CD4-positive, alpha-beta memory T cell (primary cell): ENCODE measurements at regions not wholly inside any gene's neighbourhood (a gene's known extent, or its start where the extent isn't known, plus 50 kb on each side); places are given as distances from the start of the nearest gene placed in this dataset.

Experiments used
- CTCF ChIA-PET: fragments of 350-600 bp; sonication (Branson Sonifier 250); formaldehyde crosslinking; loops from one replicate; lab custom pipeline; 2021; ENCODE audit warnings: inconsistent platforms; ENCODE audit not compliant: partially characterized antibody; lab: Charles Lee
- POLR2A ChIA-PET: fragments of 350-600 bp; sonication (Branson Sonifier 250); formaldehyde crosslinking; loops from one replicate; lab custom pipeline; 2021; ENCODE audit not compliant: partially characterized antibody; lab: Charles Lee
- DNase-seq, 5 donors: peaks; one replicate each; pipeline versions ENCODE4 v3.0.0 to v3.0.0-alpha.2; 2020 to 2022; ENCODE audit warnings: mixed read lengths in 1 of 5
- H3K27ac ChIP-seq: one replicate; pipeline ENCODE4 v1.7.0; 2013; ENCODE audit warnings: low read depth, low read length
- H3K27me3 ChIP-seq: 2 replicates; pipeline ENCODE4 v1.7.0; 2013; ENCODE audit warnings: mild to moderate bottlenecking, low read length, moderate library complexity; ENCODE audit not compliant: insufficient read depth
- H3K36me3 ChIP-seq: 2 replicates; pipeline ENCODE4 v1.7.0; 2013; ENCODE audit warnings: mild to moderate bottlenecking, low read length, moderate library complexity; ENCODE audit not compliant: insufficient read depth
- H3K4me1 ChIP-seq: 2 replicates; pipeline ENCODE4 v1.7.0; 2013; ENCODE audit warnings: mild to moderate bottlenecking, low read length, moderate library complexity; ENCODE audit not compliant: insufficient read depth
- H3K4me3 ChIP-seq, 2 donors: one replicate each; pipeline ENCODE4 v1.7.0; 2013; ENCODE audit warnings: low read length in 2 of 2, mild to moderate bottlenecking in 1 of 2
- H3K9me3 ChIP-seq, 2 donors: one replicate each; pipeline ENCODE4 v1.7.0; 2013; ENCODE audit warnings: low read length in 2 of 2, control low read depth in 1 of 2; ENCODE audit not compliant: control insufficient read depth in 1 of 2
- H3K27ac Mint-ChIP-seq, 7 donors: one replicate each; pipeline ENCODE4 v1.8.0; 2020 to 2021; ENCODE audit warnings: mixed read lengths in 7 of 7, mild to moderate bottlenecking in 6 of 7, inconsistent platforms in 3 of 7, moderate library complexity in 3 of 7
- H3K27me3 Mint-ChIP-seq, 2 donors: one replicate each; pipeline ENCODE4 v1.8.0; 2020 to 2021; ENCODE audit warnings: mixed read lengths in 2 of 2
- H3K36me3 Mint-ChIP-seq, 2 donors: one replicate each; pipeline ENCODE4 v1.8.0; 2020 to 2021; ENCODE audit warnings: mixed read lengths in 2 of 2, inconsistent platforms in 1 of 2, mild to moderate bottlenecking in 1 of 2
- H3K4me1 Mint-ChIP-seq, 4 donors: one replicate each; pipeline ENCODE4 v1.8.0; 2020 to 2021; ENCODE audit warnings: mixed read lengths in 4 of 4, mild to moderate bottlenecking in 1 of 4
- H3K4me3 Mint-ChIP-seq, 8 donors: one replicate each; pipeline ENCODE4 v1.8.0; 2020 to 2021; ENCODE audit warnings: mixed read lengths in 8 of 8, mild to moderate bottlenecking in 7 of 8, moderate library complexity in 6 of 8, inconsistent platforms in 3 of 8
- H3K9me3 Mint-ChIP-seq, 8 donors: one replicate each; pipeline ENCODE4 v1.8.0; 2020 to 2021; ENCODE audit warnings: mixed read lengths in 8 of 8, mild to moderate bottlenecking in 5 of 8, inconsistent platforms in 3 of 8, moderate library complexity in 1 of 8
- intact Hi-C: fragments of 100-400 bp; cut with micrococcal nuclease; formaldehyde crosslinking; loops from one replicate; pipeline ENCODE4 v1.15.1; 2023

GRCh38 chr22:19580291-19580890, 56.2 kb upstream of the CLDN5 start:
- DNase-seq: no peak
- H3K27me3 ChIP-seq: no peaks in the 10 kb centered on the region
- Mint-ChIP-seq H3K4me1 (peaks cover 20 to 48% (median 32%) of the 10 kb centered on the region in 4 donors), H3K4me3 (peak overlapping the region in 6 of 8 donors; percentile 49 to 68 (median 56)), H3K36me3 (no peaks in the 10 kb centered on the region), H3K27me3 (no peaks in the 10 kb centered on the region), H3K9me3 (no peaks in the 10 kb centered on the region), H3K27ac (peak overlapping the region in 6 of 7 donors; percentile 58 to 93 (median 84))
- H3K4me3 ChIP-seq: no peak overlapping the region
- H3K9me3 ChIP-seq: no peaks in the 10 kb centered on the region
- no peak overlapping the region for H3K27ac ChIP-seq
- no peaks in the 10 kb centered on the region for H3K36me3 ChIP-seq
- H3K4me1 ChIP-seq: peaks cover 38% of the 10 kb centered on the region
- intact Hi-C loops: no loop called here
- ChIA-PET POLR2A (interaction anchor here (0.8 to 1.0 kb wide), 2 partner anchors 18 to 28 kb away, joined by 3 read pairs; no protein-coding TSS in a partner anchor), CTCF (interaction anchor here (0.8 to 1.4 kb wide), 2 partner anchors 16 to 50 kb away, joined by 3 to 4 read pairs; no protein-coding TSS in a partner anchor)

GRCh38 chr22:19582033-19582693, 58.0 kb upstream of the CLDN5 start:
- H3K4me3 ChIP-seq: no peak overlapping the region
- intact Hi-C loops: no loop called here
- no peak overlapping the region for H3K27ac Mint-ChIP-seq
- H3K27ac ChIP-seq: no peak overlapping the region
- H3K4me1 Mint-ChIP-seq: peaks cover 14 to 35% (median 26%) of the 10 kb centered on the region in 4 donors
- no peaks in the 10 kb centered on the region for H3K36me3 Mint-ChIP-seq
- no peak overlapping the region for H3K4me3 Mint-ChIP-seq
- no peaks in the 10 kb centered on the region for H3K9me3 Mint-ChIP-seq
- H3K9me3 ChIP-seq: no peaks in the 10 kb centered on the region
- DNase-seq: no peak
- ChIA-PET CTCF (no interaction called here), POLR2A (no interaction called here)
- H3K27me3 ChIP-seq: no peaks in the 10 kb centered on the region
- H3K27me3 Mint-ChIP-seq: no peaks in the 10 kb centered on the region
- H3K36me3 ChIP-seq: no peaks in the 10 kb centered on the region
- H3K4me1 ChIP-seq: peaks cover 29% of the 10 kb centered on the region

- POLR2A ChIA-PET: no interaction called here
- no peaks in the 10 kb centered on the region for H3K36me3 Mint-ChIP-seq
- no peak overlapping the region for H3K4me3 Mint-ChIP-seq
- H3K27ac Mint-ChIP-seq: peak overlapping the region in 1 of 7 donors; percentile 22
- Histone ChIP-seq H3K27me3 (no peaks in the 10 kb centered on the region), H3K36me3 (no peaks in the 10 kb centered on the region), H3K4me3 (no peak overlapping the region), H3K9me3 (no peaks in the 10 kb centered on the region), H3K4me1 (no peaks in the 10 kb centered on the region), H3K27ac (no peak overlapping the region)
- H3K9me3 Mint-ChIP-seq: no peaks in the 10 kb centered on the region
- no peak for DNase-seq
- H3K27me3 Mint-ChIP-seq: peaks cover 0 to 2% of the 10 kb centered on the region in 2 donors
- intact Hi-C loops: no loop called here
- CTCF ChIA-PET: no interaction called here
- peaks cover 0 to 4% (median 0%) of the 10 kb centered on the region in 4 donors for H3K4me1 Mint-ChIP-seq
These were observed 62.9 kb upstream of the CLDN5 start for GRCh38 chr22:19586922-19587684.

GRCh38 chr22:19590696-19591095, 66.5 kb upstream of the CLDN5 start:
- H3K4me3 ChIP-seq: no peak overlapping the region
- H3K27ac Mint-ChIP-seq: peak overlapping the region in 2 of 7 donors; percentile 7 to 37
- no peaks in the 10 kb centered on the region for H3K9me3 Mint-ChIP-seq
- CTCF ChIA-PET: interaction anchor here (1.0 kb wide), 1 partner anchor 39 kb away, joined by 4 read pairs; no protein-coding TSS in a partner anchor
- H3K4me1 Mint-ChIP-seq: peaks cover 5 to 10% (median 8%) of the 10 kb centered on the region in 4 donors
- H3K36me3 Mint-ChIP-seq: no peaks in the 10 kb centered on the region
- H3K27me3 Mint-ChIP-seq: peaks cover 0 to 2% of the 10 kb centered on the region in 2 donors
- intact Hi-C loops: loop anchor here (10.0 kb wide), 1 partner anchor 46 kb away; no protein-coding TSS in a partner anchor
- no peaks in the 10 kb centered on the region for H3K9me3 ChIP-seq
- H3K4me1 ChIP-seq: peaks cover 2% of the 10 kb centered on the region
- H3K4me3 Mint-ChIP-seq: no peak overlapping the region
- H3K27ac ChIP-seq: no peak overlapping the region
- no peak for DNase-seq
- POLR2A ChIA-PET: no interaction called here
- no peaks in the 10 kb centered on the region for H3K36me3 ChIP-seq
- no peaks in the 10 kb centered on the region for H3K27me3 ChIP-seq

- intact Hi-C loops: loop anchor here (10.0 kb wide), 1 partner anchor 47 kb away; no protein-coding TSS in a partner anchor
- no peak for DNase-seq
- Mint-ChIP-seq H3K9me3 (no peaks in the 10 kb centered on the region), H3K27me3 (peaks cover 0 to 2% of the 10 kb centered on the region in 2 donors), H3K36me3 (no peaks in the 10 kb centered on the region), H3K4me3 (no peak overlapping the region), H3K27ac (no peak overlapping the region), H3K4me1 (peaks cover 5 to 16% (median 9%) of the 10 kb centered on the region in 4 donors)
- H3K9me3 ChIP-seq: no peaks in the 10 kb centered on the region
- H3K27me3 ChIP-seq: no peaks in the 10 kb centered on the region
- ChIA-PET CTCF (interaction anchor here (1.0 kb wide), 1 partner anchor 38 kb away, joined by 4 read pairs; no protein-coding TSS in a partner anchor), POLR2A (no interaction called here)
- H3K4me1 ChIP-seq: peaks cover 11% of the 10 kb centered on the region
- no peaks in the 10 kb centered on the region for H3K36me3 ChIP-seq
- H3K27ac ChIP-seq: no peak overlapping the region
- H3K4me3 ChIP-seq: no peak overlapping the region
These were observed 67.4 kb upstream of the CLDN5 start for GRCh38 chr22:19591568-19591967.

- ChIA-PET CTCF (interaction anchor here (1.1 to 1.2 kb wide), 2 partner anchors 15 to 38 kb away, joined by 3 to 4 read pairs; no protein-coding TSS in a partner anchor), POLR2A (interaction anchor here (0.7 kb wide), 1 partner anchor 16 kb away, joined by 3 read pairs; no protein-coding TSS in a partner anchor)
- Mint-ChIP-seq H3K9me3 (no peaks in the 10 kb centered on the region), H3K27me3 (peaks cover 0 to 2% of the 10 kb centered on the region in 2 donors), H3K4me1 (peaks cover 11 to 25% (median 15%) of the 10 kb centered on the region in 4 donors), H3K36me3 (no peaks in the 10 kb centered on the region), H3K27ac (peak overlapping the region in 1 of 7 donors; percentile 27), H3K4me3 (no peak overlapping the region)
- Histone ChIP-seq H3K4me1 (peaks cover 20% of the 10 kb centered on the region), H3K9me3 (no peaks in the 10 kb centered on the region), H3K27ac (no peak overlapping the region), H3K4me3 (no peak overlapping the region), H3K27me3 (no peaks in the 10 kb centered on the region), H3K36me3 (no peaks in the 10 kb centered on the region)
- intact Hi-C loops: loop anchor here (10.0 kb wide), 1 partner anchor 48 kb away; no protein-coding TSS in a partner anchor
- no peak for DNase-seq
These were observed 68.3 kb upstream of the CLDN5 start for GRCh38 chr22:19592464-19592863.
